DND-41 (cell line): ENCODE measurements at regions not wholly inside any gene's neighbourhood (a gene's known extent, or its start where the extent isn't known, plus 50 kb on each side); places are given as distances from the start of the nearest gene placed in this dataset.
A peak's percentile ranks its signal among the peaks of the same experiment; 100 is the strongest.

Experiments used
- ATAC-seq: fragments of 200-7000 bp; cut with Tn5 transposase; 3 replicates; pipeline ENCODE4 v1.9.1; 2021; ENCODE audit warnings: low read depth; ENCODE audit not compliant: insufficient read depth
- DNase-seq: peaks from one replicate; pipeline ENCODE4 v3.0.0-alpha.2; 2020
- H2AFZ ChIP-seq: 2 replicates; pipeline ENCODE4 v1.6.0; 2012; ENCODE audit warnings: low read depth, low read length
- H3K27ac ChIP-seq: 2 replicates; pipeline ENCODE4 v1.5.1; 2012; ENCODE audit warnings: low read length, inconsistent platforms
- H3K27me3 ChIP-seq: fragments of 200-600 bp; sonication (generic); 2 replicates; pipeline ENCODE4 v1.6.0; 2012; ENCODE audit warnings: low read length, mild to moderate bottlenecking, inconsistent platforms; ENCODE audit not compliant: insufficient read depth, poor library complexity
- H3K36me3 ChIP-seq: 2 replicates; pipeline ENCODE4 v1.5.1; 2012; ENCODE audit warnings: low read length, inconsistent platforms; ENCODE audit not compliant: insufficient read depth
- H3K4me1 ChIP-seq: 2 replicates; pipeline ENCODE4 v1.5.1; 2012; ENCODE audit warnings: mild to moderate bottlenecking, low read length; ENCODE audit not compliant: insufficient read depth
- H3K4me2 ChIP-seq: 2 replicates; pipeline ENCODE4 v1.6.0; 2012; ENCODE audit warnings: mild to moderate bottlenecking, moderate library complexity, low read length, inconsistent platforms; ENCODE audit not compliant: insufficient read depth
- H3K4me3 ChIP-seq, 2 experiments: fragments of 200-600 bp in 1 of 2; shearing (Covaris generic) in 1 of 2; 2 replicates each; pipeline ENCODE4 v1.5.1; 2012 to 2016; ENCODE audit warnings: inconsistent platforms in 2 of 2, low read length in 2 of 2, mild to moderate bottlenecking in 2 of 2, low read depth in 1 of 2, moderate library complexity in 1 of 2
- H3K79me2 ChIP-seq: 2 replicates; pipeline ENCODE4 v1.6.0; 2012; ENCODE audit warnings: low read length, inconsistent platforms; ENCODE audit not compliant: insufficient read depth
- H3K9ac ChIP-seq: 2 replicates; pipeline ENCODE4 v1.6.0; 2012; ENCODE audit warnings: low read depth, mild to moderate bottlenecking, inconsistent platforms, low read length, moderate library complexity
- H3K9me3 ChIP-seq: 2 replicates; pipeline ENCODE4 v1.5.1; 2012; ENCODE audit warnings: low read length, moderate library complexity, mild to moderate bottlenecking, inconsistent platforms; ENCODE audit not compliant: insufficient read depth, severe bottlenecking
- H4K20me1 ChIP-seq: 2 replicates; pipeline ENCODE4 v1.6.0; 2012; ENCODE audit warnings: low read length; ENCODE audit not compliant: insufficient read depth
- EZH2 ChIP-seq: IDR thresholded peaks from 3 replicates; pipeline ENCODE4 v1.6.1; 2012; ENCODE audit warnings: borderline replicate concordance, low read depth, mild to moderate bottlenecking, moderate library complexity, low read length, inconsistent platforms; ENCODE audit not compliant: severe bottlenecking
- TF ChIP-seq, protein P1 (sequence below): IDR thresholded peaks from 2 replicates; pipeline ENCODE4 v1.5.1; 2012; ENCODE audit warnings: borderline replicate concordance, low read length, moderate library complexity, mild to moderate bottlenecking; ENCODE audit not compliant: poor library complexity, severe bottlenecking; ENCODE audit errors: extremely low read depth

- Histone ChIP-seq H2AFZ (no peak overlapping the region), H3K4me1 (peaks cover 5% of the 10 kb centered on the region; the same call in 1 of the 2 replicates), H3K27me3 (no peaks in the 10 kb centered on the region), H3K36me3 (no peaks in the 10 kb centered on the region), H3K79me2 (no peaks in the 10 kb centered on the region), H3K4me2 (no peak overlapping the region), H3K9me3 (no peaks in the 10 kb centered on the region), H3K27ac (no peak overlapping the region), H4K20me1 (peaks cover 4% of the 10 kb centered on the region; the same call in 1 of the 2 replicates), H3K9ac (no peak overlapping the region), H3K4me3 (no peak overlapping the region)
- DNase-seq (no peak), ATAC-seq (no peak)
- TF ChIP-seq, protein P1, sequence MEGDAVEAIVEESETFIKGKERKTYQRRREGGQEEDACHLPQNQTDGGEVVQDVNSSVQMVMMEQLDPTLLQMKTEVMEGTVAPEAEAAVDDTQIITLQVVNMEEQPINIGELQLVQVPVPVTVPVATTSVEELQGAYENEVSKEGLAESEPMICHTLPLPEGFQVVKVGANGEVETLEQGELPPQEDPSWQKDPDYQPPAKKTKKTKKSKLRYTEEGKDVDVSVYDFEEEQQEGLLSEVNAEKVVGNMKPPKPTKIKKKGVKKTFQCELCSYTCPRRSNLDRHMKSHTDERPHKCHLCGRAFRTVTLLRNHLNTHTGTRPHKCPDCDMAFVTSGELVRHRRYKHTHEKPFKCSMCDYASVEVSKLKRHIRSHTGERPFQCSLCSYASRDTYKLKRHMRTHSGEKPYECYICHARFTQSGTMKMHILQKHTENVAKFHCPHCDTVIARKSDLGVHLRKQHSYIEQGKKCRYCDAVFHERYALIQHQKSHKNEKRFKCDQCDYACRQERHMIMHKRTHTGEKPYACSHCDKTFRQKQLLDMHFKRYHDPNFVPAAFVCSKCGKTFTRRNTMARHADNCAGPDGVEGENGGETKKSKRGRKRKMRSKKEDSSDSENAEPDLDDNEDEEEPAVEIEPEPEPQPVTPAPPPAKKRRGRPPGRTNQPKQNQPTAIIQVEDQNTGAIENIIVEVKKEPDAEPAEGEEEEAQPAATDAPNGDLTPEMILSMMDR = no peak
- TF ChIP-seq EZH2 = no peak
Measured at GRCh38 chr9:117823576-117823975, 119.4 kb downstream of the TLR4 start.

DNA sequence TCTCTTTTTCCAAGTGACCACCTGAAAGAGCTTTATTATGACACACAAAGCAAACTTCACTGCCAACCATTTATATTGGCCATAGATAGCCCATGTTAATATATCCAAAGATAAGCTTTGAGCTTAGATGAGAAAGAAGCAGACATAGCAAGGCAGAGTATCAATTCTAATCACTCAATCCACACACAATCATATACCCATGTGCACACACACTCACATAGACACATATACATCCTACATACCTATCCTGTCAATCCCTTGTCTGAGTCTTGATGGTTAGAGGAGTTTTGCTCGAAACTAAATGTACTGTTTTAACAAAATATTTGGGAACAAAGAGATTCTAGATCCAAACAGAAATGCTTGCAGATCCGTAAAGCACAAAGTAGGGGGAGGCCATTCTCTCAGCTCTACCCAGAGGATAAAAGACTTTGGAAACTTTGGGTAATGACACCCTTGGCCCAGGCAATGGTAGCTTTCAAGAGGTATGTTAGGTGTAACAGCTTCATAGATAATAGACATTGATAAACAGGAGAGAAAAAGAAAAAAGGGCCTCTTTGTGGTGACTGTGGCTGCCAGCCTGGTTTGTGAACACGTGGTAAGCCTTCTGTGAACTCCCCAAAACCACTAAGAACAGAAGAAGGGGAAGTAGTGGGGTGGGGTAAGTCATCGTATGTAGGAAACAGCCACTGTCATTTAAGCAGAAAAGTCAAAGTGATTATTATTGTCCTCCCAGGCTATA lies 121.6 kb downstream of the TLR4 start:
- no peak overlapping the region for H2AFZ ChIP-seq
- no peaks in the 10 kb centered on the region for H3K79me2 ChIP-seq
- no peaks in the 10 kb centered on the region for H3K36me3 ChIP-seq
- no peaks in the 10 kb centered on the region for H3K9me3 ChIP-seq
- H3K27ac ChIP-seq = no peak overlapping the region
- H4K20me1 ChIP-seq = peaks cover 4% of the 10 kb centered on the region; the same call in 1 of the 2 replicates
- H3K4me2 ChIP-seq = no peak overlapping the region
- ATAC-seq (peak; percentile 96), DNase-seq (peak; percentile 56)
- TF ChIP-seq, protein P1 = no peak
- TF ChIP-seq EZH2 = no peak
- H3K27me3 ChIP-seq = no peaks in the 10 kb centered on the region
- H3K4me3 ChIP-seq = no peak overlapping the region
- H3K4me1 ChIP-seq = peaks cover 5% of the 10 kb centered on the region; the same call in 1 of the 2 replicates
- H3K9ac ChIP-seq = no peak overlapping the region

DNA sequence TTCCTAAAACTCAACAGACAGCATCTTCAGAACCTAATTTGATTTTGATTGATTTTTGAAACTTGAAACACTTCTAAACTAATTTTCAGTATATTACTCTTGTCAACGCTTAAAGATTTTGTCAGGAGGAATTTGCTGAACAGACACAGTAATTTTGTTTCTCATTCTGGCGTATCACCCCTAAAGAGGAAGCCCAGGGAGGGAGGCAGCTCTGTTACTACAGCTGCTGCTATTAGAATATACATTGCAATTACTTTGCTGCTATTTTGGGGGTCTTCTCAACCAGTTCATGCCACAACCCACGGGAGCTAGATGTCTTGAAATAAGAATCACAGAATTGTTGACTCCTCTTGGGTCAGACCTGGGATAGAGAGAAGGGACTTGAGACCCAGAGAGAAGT lies 122.6 kb downstream of the TLR4 start:
- Histone ChIP-seq H2AFZ (no peak overlapping the region), H3K9ac (no peak overlapping the region), H3K36me3 (no peaks in the 10 kb centered on the region), H3K27me3 (no peaks in the 10 kb centered on the region), H3K79me2 (no peaks in the 10 kb centered on the region), H3K27ac (no peak overlapping the region), H3K4me1 (peaks cover 5% of the 10 kb centered on the region; the same call in 1 of the 2 replicates), H3K4me2 (no peak overlapping the region), H3K9me3 (no peaks in the 10 kb centered on the region), H4K20me1 (peaks cover 4% of the 10 kb centered on the region; the same call in 1 of the 2 replicates), H3K4me3 (no peak overlapping the region)
- DNase-seq (no peak), ATAC-seq (no peak)
- TF ChIP-seq, protein P1 = no peak
- TF ChIP-seq EZH2 = no peak
